PFSK-1 (cell line): ENCODE measurements at regions not wholly inside any gene's neighbourhood (a gene's known extent, or its start where the extent isn't known, plus 50 kb on each side); places are given as distances from the start of the nearest gene placed in this dataset.

Source experiments
- POLR2AphosphoS5 ChIP-seq: IDR thresholded peaks from 2 replicates; pipeline ENCODE4 v1.6.1; 2012; ENCODE audit warnings: low read depth, mild to moderate bottlenecking, control low read depth, low read length, moderate library complexity
- REST ChIP-seq, 2 experiments: IDR thresholded peaks; 2 replicates each; pipeline versions ENCODE4 v1.6.1 to v1.8.0; 2011 to 2012; ENCODE audit warnings: low read depth in 2 of 2, low read length in 2 of 2, control low read depth in 1 of 2, inconsistent platforms in 1 of 2, mild to moderate bottlenecking in 1 of 2, moderate library complexity in 1 of 2; ENCODE audit not compliant: insufficient read depth in 1 of 2
- SIN3A ChIP-seq: IDR thresholded peaks from 2 replicates; pipeline ENCODE4 v1.6.1; 2012; ENCODE audit warnings: mild to moderate bottlenecking, low read length, moderate library complexity, borderline replicate concordance; ENCODE audit not compliant: insufficient read depth
- TAF1 ChIP-seq: IDR thresholded peaks from 2 replicates; pipeline ENCODE4 v1.6.1; 2012; ENCODE audit warnings: low read length, control low read depth, borderline replicate concordance; ENCODE audit not compliant: insufficient read depth

GRCh38 chr9:31290731-31291130, 1093.7 kb upstream of the ACO1 start:
- TF ChIP-seq REST (IDR thresholded peaks at IDR 0.05; ENCODE audit: insufficient read depth in 1 of 2, low read depth in 2 of 2, low read length in 2 of 2) (no peak), TAF1 (no peak), POLR2AphosphoS5 (no peak), SIN3A (no peak)
